ENCODE measurements at regions not wholly inside any gene's neighbourhood (a gene's known extent, or its start where the extent isn't known, plus 50 kb on each side); places are given as distances from the start of the nearest gene placed in this dataset.

DNA sequence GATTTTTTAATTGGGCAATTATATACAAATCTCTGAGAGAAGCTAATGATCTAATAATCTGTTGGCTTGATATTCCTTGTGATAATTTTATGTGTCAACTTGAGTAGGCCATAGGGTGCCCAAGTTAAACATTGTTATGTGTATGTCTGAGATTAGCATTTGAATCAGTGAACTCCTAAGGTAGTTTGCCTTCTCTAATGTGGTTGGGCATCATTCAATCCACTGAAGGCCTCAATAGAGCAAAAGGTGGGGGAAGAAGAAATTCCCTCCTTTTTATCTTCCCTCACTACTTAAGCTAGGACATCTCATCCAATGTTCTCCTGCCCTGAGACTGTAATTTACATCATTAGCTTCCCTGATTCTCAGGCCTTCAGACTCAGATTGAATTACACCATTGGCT, 394.5 kb downstream of the LMO4 start:
- Histone ChIP-seq H3K4me2 (ENCODE audit: insufficient read depth, low read length, poor library complexity, severe bottlenecking) (no peak overlapping the region), H3K14ac (ENCODE audit: low read length) (no peak overlapping the region), H3K36me3 (replicated peaks in 1 of 2; ENCODE audit: control insufficient read depth in 2 of 2, insufficient read depth in 2 of 2, low read length in 2 of 2) (no peaks in the 10 kb centered on the region), H2AFZ (ENCODE audit: low read length) (no peak overlapping the region), H2BK15ac (ENCODE audit: low read length) (no peak overlapping the region), H3K9me3 (replicated peaks in 1 of 2; ENCODE audit: control insufficient read depth in 2 of 2, insufficient read depth in 1 of 2, low read depth in 1 of 2, low read length in 2 of 2) (no peaks in the 10 kb centered on the region), H3K23ac (ENCODE audit: low read depth, low read length, poor library complexity) (no peak overlapping the region), H3K18ac (ENCODE audit: low read length) (no peak overlapping the region), H3K4ac (ENCODE audit: low read length) (no peak overlapping the region), H4K91ac (ENCODE audit: low read depth, low read length, poor library complexity) (no peak overlapping the region), H3K27me3 (ENCODE audit: control insufficient read depth in 3 of 3, insufficient read depth in 3 of 3, low read depth in 1 of 3, low read length in 3 of 3) (no peaks in the 10 kb centered on the region), H2BK12ac (ENCODE audit: low read length) (no peak overlapping the region), H3K4me1 (ENCODE audit: control insufficient read depth in 2 of 2, insufficient read depth in 1 of 2, low read depth in 1 of 2, low read length in 2 of 2) (no peaks in the 10 kb centered on the region), H3K79me1 (ENCODE audit: low read depth, low read length) (no peaks in the 10 kb centered on the region), H2BK120ac (ENCODE audit: low read depth, low read length) (no peak overlapping the region), H4K8ac (ENCODE audit: low read depth, low read length) (no peak overlapping the region), H2AK5ac (ENCODE audit: low read depth, low read length) (no peak overlapping the region), H3K4me3 (ENCODE audit: low read length in 2 of 2) (no peak overlapping the region), H3K9ac (ENCODE audit: low read depth, low read length, poor library complexity) (no peak overlapping the region), H3K27ac (replicated peaks; ENCODE audit: low read length) (no peak overlapping the region), H2BK5ac (ENCODE audit: low read length) (no peak overlapping the region)
- no peak for DNase-seq (ENCODE audit: low spot score)

DNA sequence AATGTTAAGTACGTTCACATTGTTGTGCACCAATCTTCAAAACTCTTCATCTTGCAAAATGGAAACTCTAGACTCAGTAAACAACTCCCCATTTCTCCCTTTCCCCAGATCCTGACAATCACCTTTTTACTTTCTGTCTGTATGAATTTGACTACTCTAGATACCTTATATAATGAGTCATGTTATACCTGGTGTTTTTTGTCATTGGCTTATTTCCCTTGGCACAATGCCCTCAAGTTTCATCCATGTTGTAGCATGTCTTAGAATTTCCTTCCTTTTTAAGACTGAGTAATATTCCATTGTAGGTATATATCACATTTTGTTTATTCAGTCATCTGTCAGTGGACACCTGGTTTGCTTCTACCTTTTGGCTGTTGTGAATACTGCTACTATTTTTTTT, 399.5 kb downstream of the LMO4 start:
- H3K27me3 ChIP-seq (ENCODE audit: control insufficient read depth in 3 of 3, insufficient read depth in 3 of 3, low read depth in 1 of 3, low read length in 3 of 3): peaks cover 0 to 2% (median 0%) of the 10 kb centered on the region in 3 experiments
- no peak overlapping the region for H2BK5ac ChIP-seq (ENCODE audit: low read length)
- WGBS, 2 donors (ENCODE audit: extremely low coverage in 2 of 2, insufficient read length in 2 of 2, insufficient replicate concordance in 1 of 2): no CpG with 5 or more reads among the region's 1 CpG
- DNase-seq (ENCODE audit: low spot score): no peak
- no peaks in the 10 kb centered on the region for H3K4me1 ChIP-seq (ENCODE audit: control insufficient read depth in 2 of 2, insufficient read depth in 1 of 2, low read depth in 1 of 2, low read length in 2 of 2)
- no peaks in the 10 kb centered on the region for H3K79me1 ChIP-seq (ENCODE audit: low read depth, low read length)
- H3K18ac ChIP-seq (ENCODE audit: low read length): no peak overlapping the region
- no peak overlapping the region for H3K14ac ChIP-seq (ENCODE audit: low read length)
- H3K23ac ChIP-seq (ENCODE audit: low read depth, low read length, poor library complexity): no peak overlapping the region
- no peak overlapping the region for H3K4me2 ChIP-seq (ENCODE audit: insufficient read depth, low read length, poor library complexity, severe bottlenecking)
- no peak overlapping the region for H3K4me3 ChIP-seq (ENCODE audit: low read length in 2 of 2)
- H3K4ac ChIP-seq (ENCODE audit: low read length): no peak overlapping the region
- no peak overlapping the region for H2BK120ac ChIP-seq (ENCODE audit: low read depth, low read length)
- H4K8ac ChIP-seq (ENCODE audit: low read depth, low read length): no peak overlapping the region
- no peaks in the 10 kb centered on the region for H3K9me3 ChIP-seq (replicated peaks in 1 of 2; ENCODE audit: control insufficient read depth in 2 of 2, insufficient read depth in 1 of 2, low read depth in 1 of 2, low read length in 2 of 2)
- no peak overlapping the region for H2BK12ac ChIP-seq (ENCODE audit: low read length)
- H3K36me3 ChIP-seq (replicated peaks in 1 of 2; ENCODE audit: control insufficient read depth in 2 of 2, insufficient read depth in 2 of 2, low read length in 2 of 2): no peaks in the 10 kb centered on the region
- H4K91ac ChIP-seq (ENCODE audit: low read depth, low read length, poor library complexity): no peak overlapping the region
- no peak overlapping the region for H2AK5ac ChIP-seq (ENCODE audit: low read depth, low read length)
- H3K27ac ChIP-seq (replicated peaks; ENCODE audit: low read length): no peak overlapping the region
- H2BK15ac ChIP-seq (ENCODE audit: low read length): no peak overlapping the region
- H2AFZ ChIP-seq (ENCODE audit: low read length): no peak overlapping the region
- no peak overlapping the region for H3K9ac ChIP-seq (ENCODE audit: low read depth, low read length, poor library complexity)

DNA sequence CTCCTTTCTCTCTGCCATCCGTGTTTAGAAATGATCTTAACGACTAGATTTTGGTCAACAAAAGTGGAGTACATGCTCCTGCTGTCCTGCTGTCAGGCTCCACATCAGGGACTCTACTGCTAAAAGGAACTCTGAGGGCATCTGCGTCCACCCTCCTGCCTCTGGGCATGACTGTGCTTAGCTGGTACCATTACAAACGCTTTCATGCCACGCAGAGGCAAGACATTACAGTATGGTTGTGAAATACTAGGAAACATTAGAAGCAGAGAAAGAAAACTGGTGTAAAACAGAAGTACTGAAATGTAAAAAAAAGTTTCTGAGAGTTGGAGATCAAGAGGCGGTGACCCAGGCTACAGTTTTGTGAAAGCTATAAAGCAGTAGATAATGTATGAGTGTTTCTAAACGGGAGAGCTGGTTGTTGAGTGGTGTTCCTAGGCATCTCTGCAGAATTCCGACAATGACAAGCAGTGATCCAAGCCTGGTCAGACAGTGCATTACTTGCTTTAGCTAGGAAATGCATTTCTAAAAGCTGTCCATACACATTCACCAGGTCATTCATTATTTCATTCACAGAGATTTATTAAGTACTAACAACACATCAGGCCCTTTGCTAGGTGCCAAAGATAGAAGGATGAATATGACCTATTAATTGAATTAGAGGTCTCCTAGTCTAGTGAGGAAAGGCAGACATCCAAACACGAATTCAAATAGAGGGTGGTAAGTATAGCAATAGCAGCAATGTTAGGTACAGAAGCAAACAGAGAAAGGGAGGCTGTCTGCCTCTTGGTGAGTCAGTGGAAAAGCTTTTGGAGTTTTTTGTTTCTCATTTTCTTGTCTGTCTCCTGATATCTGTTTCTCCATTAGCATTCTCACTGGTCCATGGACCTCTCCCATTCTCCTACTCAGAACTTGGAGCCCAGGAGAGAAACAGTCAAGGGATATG, 401.9 kb downstream of the LMO4 start:
- Histone ChIP-seq H3K23ac (ENCODE audit: low read depth, low read length, poor library complexity) (no peak overlapping the region), H3K4me2 (ENCODE audit: insufficient read depth, low read length, poor library complexity, severe bottlenecking) (no peak overlapping the region), H3K4me1 (ENCODE audit: control insufficient read depth in 2 of 2, insufficient read depth in 1 of 2, low read depth in 1 of 2, low read length in 2 of 2) (no peaks in the 10 kb centered on the region), H3K27ac (replicated peaks; ENCODE audit: low read length) (no peak overlapping the region), H4K8ac (ENCODE audit: low read depth, low read length) (no peak overlapping the region), H2BK15ac (ENCODE audit: low read length) (no peak overlapping the region), H3K79me1 (ENCODE audit: low read depth, low read length) (no peaks in the 10 kb centered on the region), H3K4ac (ENCODE audit: low read length) (no peak overlapping the region), H3K18ac (ENCODE audit: low read length) (no peak overlapping the region), H2BK12ac (ENCODE audit: low read length) (no peak overlapping the region), H3K14ac (ENCODE audit: low read length) (no peak overlapping the region), H2BK5ac (ENCODE audit: low read length) (no peak overlapping the region), H4K91ac (ENCODE audit: low read depth, low read length, poor library complexity) (no peak overlapping the region), H2AK5ac (ENCODE audit: low read depth, low read length) (no peak overlapping the region), H3K4me3 (ENCODE audit: low read length in 2 of 2) (no peak overlapping the region), H3K9me3 (replicated peaks in 1 of 2; ENCODE audit: control insufficient read depth in 2 of 2, insufficient read depth in 1 of 2, low read depth in 1 of 2, low read length in 2 of 2) (no peaks in the 10 kb centered on the region), H2AFZ (ENCODE audit: low read length) (no peak overlapping the region), H2BK120ac (ENCODE audit: low read depth, low read length) (no peak overlapping the region), H3K9ac (ENCODE audit: low read depth, low read length, poor library complexity) (no peak overlapping the region), H3K36me3 (replicated peaks in 1 of 2; ENCODE audit: control insufficient read depth in 2 of 2, insufficient read depth in 2 of 2, low read length in 2 of 2) (no peaks in the 10 kb centered on the region), H3K27me3 (ENCODE audit: control insufficient read depth in 3 of 3, insufficient read depth in 3 of 3, low read depth in 1 of 3, low read length in 3 of 3) (peaks cover 0 to 2% (median 0%) of the 10 kb centered on the region in 3 experiments)
- no CpG with 5 or more reads among the region's 9 CpGs for WGBS, 2 donors (ENCODE audit: extremely low coverage in 2 of 2, insufficient read length in 2 of 2, insufficient replicate concordance in 1 of 2)
- no peak for DNase-seq (ENCODE audit: low spot score)

DNA sequence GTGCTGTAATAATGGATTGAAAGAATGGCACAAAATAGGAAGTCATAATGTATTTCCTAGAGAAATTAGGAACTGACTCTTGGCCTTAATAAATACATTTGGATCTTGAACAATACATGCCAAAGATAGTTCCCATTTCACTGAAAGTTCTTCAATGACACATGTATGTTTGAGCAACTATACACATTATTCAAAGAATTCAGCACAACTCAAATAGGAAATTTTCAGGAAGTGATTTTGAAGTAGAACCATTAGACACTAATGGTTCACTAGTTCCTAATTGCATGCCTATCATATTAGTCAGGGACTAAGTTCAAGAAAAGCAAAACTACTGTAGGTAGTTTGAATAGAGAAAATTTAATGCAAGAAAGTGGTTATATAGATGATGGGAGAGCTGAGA, 404.7 kb downstream of the LMO4 start:
- no peak overlapping the region for H2BK12ac ChIP-seq (ENCODE audit: low read length)
- H3K79me1 ChIP-seq (ENCODE audit: low read depth, low read length): no peaks in the 10 kb centered on the region

More for the DNA sequence above, 404.7 kb downstream of the LMO4 start:
- no peak overlapping the region for H4K91ac ChIP-seq (ENCODE audit: low read depth, low read length, poor library complexity)
- H2BK120ac ChIP-seq (ENCODE audit: low read depth, low read length): no peak overlapping the region
- no peak overlapping the region for H3K23ac ChIP-seq (ENCODE audit: low read depth, low read length, poor library complexity)
- no peaks in the 10 kb centered on the region for H3K4me1 ChIP-seq (ENCODE audit: control insufficient read depth in 2 of 2, insufficient read depth in 1 of 2, low read depth in 1 of 2, low read length in 2 of 2)
- no peak for DNase-seq (ENCODE audit: low spot score)
- H4K8ac ChIP-seq (ENCODE audit: low read depth, low read length): no peak overlapping the region
- peaks cover 0 to 2% (median 0%) of the 10 kb centered on the region in 3 experiments for H3K27me3 ChIP-seq (ENCODE audit: control insufficient read depth in 3 of 3, insufficient read depth in 3 of 3, low read depth in 1 of 3, low read length in 3 of 3)
- H3K14ac ChIP-seq (ENCODE audit: low read length): no peak overlapping the region
- no peak overlapping the region for H2BK15ac ChIP-seq (ENCODE audit: low read length)
- H3K36me3 ChIP-seq (replicated peaks in 1 of 2; ENCODE audit: control insufficient read depth in 2 of 2, insufficient read depth in 2 of 2, low read length in 2 of 2): no peaks in the 10 kb centered on the region
- no peaks in the 10 kb centered on the region for H3K9me3 ChIP-seq (replicated peaks in 1 of 2; ENCODE audit: control insufficient read depth in 2 of 2, insufficient read depth in 1 of 2, low read depth in 1 of 2, low read length in 2 of 2)
- no peak overlapping the region for H3K4ac ChIP-seq (ENCODE audit: low read length)
- no peak overlapping the region for H3K9ac ChIP-seq (ENCODE audit: low read depth, low read length, poor library complexity)
- H3K18ac ChIP-seq (ENCODE audit: low read length): no peak overlapping the region
- H3K4me3 ChIP-seq (ENCODE audit: low read length in 2 of 2): no peak overlapping the region
- H3K4me2 ChIP-seq (ENCODE audit: insufficient read depth, low read length, poor library complexity, severe bottlenecking): no peak overlapping the region
- no peak overlapping the region for H2AFZ ChIP-seq (ENCODE audit: low read length)
- no peak overlapping the region for H3K27ac ChIP-seq (replicated peaks; ENCODE audit: low read length)
- no peak overlapping the region for H2AK5ac ChIP-seq (ENCODE audit: low read depth, low read length)
- no peak overlapping the region for H2BK5ac ChIP-seq (ENCODE audit: low read length)
